MM.1S (cell line): ENCODE measurements at regions not wholly inside any gene's neighbourhood (a gene's known extent, or its start where the extent isn't known, plus 50 kb on each side); places are given as distances from the start of the nearest gene placed in this dataset.

Source experiments
- EZH2 ChIP-seq: fragments of 300-600 bp; sonication (generic); optimal IDR thresholded peaks from 2 replicates; pipeline ENCODE3; 2017; ENCODE audit warnings: low read depth, mild to moderate bottlenecking, antibody characterized with exemption, low read length, mixed read lengths
- EZH2phosphoT487 ChIP-seq: fragments of 300-600 bp; sonication (generic); IDR thresholded peaks from 2 replicates; pipeline ENCODE4 v1.6.1; 2018; ENCODE audit warnings: antibody characterized with exemption, low read length
- TF ChIP-seq, protein P1 (sequence below): fragments of 300-600 bp; sonication (generic); IDR thresholded peaks from 2 replicates; pipeline ENCODE4 v1.5.1; 2016; ENCODE audit warnings: antibody characterized with exemption, low read length, mixed read lengths

DNA sequence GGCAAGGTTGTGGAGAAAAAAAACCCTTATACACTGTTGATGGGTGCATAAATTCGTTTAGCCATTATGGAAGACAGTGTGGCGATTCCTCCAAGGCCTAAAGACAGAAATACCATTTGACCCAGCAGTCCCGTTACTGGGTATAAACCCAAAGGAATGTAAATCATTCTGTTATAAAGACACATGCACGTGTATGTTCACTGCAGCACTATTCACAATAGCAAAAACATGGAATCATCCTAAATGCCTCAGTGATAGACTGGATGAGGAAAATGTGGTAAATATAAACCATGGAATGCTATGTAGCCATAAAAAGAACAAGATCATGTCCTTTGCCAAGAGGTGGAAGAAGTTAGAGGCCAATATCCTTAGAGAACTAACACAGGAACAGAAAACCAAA lies 119.9 kb upstream of the PRR16 start:
- TF ChIP-seq, protein P1, sequence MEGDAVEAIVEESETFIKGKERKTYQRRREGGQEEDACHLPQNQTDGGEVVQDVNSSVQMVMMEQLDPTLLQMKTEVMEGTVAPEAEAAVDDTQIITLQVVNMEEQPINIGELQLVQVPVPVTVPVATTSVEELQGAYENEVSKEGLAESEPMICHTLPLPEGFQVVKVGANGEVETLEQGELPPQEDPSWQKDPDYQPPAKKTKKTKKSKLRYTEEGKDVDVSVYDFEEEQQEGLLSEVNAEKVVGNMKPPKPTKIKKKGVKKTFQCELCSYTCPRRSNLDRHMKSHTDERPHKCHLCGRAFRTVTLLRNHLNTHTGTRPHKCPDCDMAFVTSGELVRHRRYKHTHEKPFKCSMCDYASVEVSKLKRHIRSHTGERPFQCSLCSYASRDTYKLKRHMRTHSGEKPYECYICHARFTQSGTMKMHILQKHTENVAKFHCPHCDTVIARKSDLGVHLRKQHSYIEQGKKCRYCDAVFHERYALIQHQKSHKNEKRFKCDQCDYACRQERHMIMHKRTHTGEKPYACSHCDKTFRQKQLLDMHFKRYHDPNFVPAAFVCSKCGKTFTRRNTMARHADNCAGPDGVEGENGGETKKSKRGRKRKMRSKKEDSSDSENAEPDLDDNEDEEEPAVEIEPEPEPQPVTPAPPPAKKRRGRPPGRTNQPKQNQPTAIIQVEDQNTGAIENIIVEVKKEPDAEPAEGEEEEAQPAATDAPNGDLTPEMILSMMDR: no peak
- TF ChIP-seq EZH2: no peak
- TF ChIP-seq EZH2phosphoT487: no peak
